Retinal pigment epithelial cell (primary cell): ENCODE measurements at regions not wholly inside any gene's neighbourhood (a gene's known extent, or its start where the extent isn't known, plus 50 kb on each side); places are given as distances from the start of the nearest gene placed in this dataset.

ENCODE experiments used
- DNase-seq: peaks from one replicate; pipeline ENCODE4 v3.0.0-alpha.2; 2010; ENCODE audit warnings: low read depth
- H3K4me3 ChIP-seq: 2 replicates; pipeline ENCODE4 v1.5.1; 2011; ENCODE audit warnings: mild to moderate bottlenecking, low read length, control low read depth, moderate library complexity
- TF ChIP-seq, protein P1 (sequence below): conservative IDR thresholded peaks from 2 replicates; pipeline ENCODE4 v1.5.1; 2011; ENCODE audit warnings: low read depth, low read length, control low read depth, inconsistent platforms

DNA sequence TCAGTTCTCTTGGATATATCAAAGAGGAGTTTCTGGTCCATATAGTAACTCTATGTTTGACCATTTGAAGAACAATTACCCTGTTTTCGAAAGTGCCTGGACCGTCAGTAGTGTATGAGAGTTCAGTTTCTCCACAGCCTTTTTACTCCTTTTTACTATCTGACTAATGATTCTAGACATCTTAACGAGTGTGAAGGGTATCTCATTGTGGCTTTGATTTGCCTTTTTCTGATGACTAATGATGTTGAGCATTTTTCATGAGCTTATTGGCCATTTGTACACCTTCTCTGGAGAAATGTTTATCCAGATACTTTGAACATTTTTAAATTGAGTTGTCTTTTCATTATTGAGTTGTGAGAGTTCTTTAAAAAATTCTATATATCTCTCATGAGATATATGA is 114.9 kb upstream of the ATXN1 start:
- no peak overlapping the region for H3K4me3 ChIP-seq
- DNase-seq: no peak
- TF ChIP-seq, protein P1, sequence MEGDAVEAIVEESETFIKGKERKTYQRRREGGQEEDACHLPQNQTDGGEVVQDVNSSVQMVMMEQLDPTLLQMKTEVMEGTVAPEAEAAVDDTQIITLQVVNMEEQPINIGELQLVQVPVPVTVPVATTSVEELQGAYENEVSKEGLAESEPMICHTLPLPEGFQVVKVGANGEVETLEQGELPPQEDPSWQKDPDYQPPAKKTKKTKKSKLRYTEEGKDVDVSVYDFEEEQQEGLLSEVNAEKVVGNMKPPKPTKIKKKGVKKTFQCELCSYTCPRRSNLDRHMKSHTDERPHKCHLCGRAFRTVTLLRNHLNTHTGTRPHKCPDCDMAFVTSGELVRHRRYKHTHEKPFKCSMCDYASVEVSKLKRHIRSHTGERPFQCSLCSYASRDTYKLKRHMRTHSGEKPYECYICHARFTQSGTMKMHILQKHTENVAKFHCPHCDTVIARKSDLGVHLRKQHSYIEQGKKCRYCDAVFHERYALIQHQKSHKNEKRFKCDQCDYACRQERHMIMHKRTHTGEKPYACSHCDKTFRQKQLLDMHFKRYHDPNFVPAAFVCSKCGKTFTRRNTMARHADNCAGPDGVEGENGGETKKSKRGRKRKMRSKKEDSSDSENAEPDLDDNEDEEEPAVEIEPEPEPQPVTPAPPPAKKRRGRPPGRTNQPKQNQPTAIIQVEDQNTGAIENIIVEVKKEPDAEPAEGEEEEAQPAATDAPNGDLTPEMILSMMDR: no peak

DNA sequence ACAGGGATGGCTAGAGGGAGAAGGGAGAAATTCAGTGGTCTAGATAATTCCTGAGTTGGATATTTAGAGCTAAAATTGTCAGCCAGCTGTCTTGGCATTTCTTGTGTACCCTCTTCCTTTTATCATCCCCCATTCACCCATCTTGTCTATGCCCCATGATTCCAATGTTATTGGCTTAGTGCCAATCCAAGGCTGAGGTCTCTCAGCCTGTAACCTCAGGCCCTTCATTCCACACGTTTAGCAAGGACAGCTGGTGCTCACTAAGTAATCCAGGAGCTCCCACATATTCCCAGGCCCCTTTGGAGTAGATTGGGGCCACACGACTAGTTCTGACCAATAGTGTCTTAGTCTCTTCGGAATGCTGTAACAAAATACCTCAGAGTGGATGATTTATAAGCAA is 112.4 kb upstream of the ATXN1 start:
- no peak for DNase-seq

DNA sequence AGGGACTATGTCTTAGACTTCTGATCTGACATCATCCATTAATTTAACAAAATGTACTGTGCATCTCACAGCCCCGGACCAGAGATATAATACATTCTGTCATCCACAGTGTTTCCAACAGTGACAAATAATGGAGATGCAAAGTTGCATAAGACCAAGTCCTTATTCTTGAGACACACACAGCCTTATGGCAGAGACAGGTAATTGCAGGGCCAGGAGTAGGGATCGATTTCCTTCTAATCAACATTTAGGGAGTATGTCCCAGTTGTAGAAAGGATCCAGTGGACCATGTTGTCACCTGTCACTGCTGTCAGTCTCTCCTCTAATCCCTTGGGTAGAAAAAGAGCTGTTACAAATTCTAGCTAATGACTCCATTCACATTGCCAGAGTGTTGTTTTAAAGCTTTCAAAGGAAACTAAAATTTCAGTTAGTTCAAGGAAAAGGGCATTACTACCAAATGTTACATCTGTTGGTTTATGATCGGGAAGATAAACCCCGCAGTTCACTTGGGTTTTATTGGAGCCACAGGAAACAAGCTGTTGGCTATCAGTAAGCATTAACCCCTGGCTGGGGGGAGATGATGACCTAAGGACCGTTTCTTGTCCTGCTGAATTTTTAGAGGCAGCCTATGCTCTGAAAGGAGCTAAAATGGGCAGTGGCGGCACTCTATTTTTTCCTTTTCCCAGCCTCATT is 111.4 kb upstream of the ATXN1 start:
- no peak overlapping the region for H3K4me3 ChIP-seq
- DNase-seq: no peak
- TF ChIP-seq, protein P1: no peak

More for the DNA sequence above, 112.4 kb upstream of the ATXN1 start:
- H3K4me3 ChIP-seq: no peak overlapping the region
- TF ChIP-seq, protein P1: no peak

DNA sequence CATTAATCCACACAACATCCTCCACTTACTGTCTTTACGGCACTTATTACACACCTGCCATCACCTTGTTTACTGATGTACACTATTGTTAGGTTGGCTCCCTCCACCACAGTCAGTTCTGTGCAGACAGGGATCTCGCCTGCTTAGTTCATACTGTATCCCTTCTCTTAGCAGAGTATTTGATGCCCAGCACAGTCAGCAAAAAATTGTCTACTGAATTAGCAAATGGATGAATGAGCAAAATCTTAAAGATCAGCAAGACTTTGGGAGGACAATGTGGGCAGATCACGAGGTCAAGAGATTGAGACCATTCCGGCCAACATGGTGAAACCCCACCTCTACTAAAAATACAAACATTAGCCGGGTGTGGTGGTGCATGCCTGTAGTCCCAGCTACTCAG is 109.8 kb upstream of the ATXN1 start:
- no peak for DNase-seq

DNA sequence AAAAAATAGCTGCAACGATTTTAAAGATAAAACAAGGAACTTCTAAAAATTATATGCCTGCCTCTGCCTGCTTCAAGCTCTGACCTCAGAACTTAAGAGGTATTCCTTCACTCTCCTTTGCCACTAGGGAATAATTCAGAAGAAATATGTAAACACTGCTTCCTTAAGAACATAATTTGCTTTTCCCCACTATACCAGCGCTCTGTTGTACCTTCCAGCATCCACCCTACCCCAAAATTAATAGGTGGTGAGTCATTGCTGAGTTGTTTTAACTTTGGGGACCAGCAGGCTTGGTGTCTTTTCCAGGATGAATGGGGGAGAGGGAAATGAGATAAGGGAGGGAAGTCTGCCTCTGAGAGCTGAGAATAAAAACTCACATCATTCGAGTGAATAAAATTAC is 107.7 kb upstream of the ATXN1 start:
- TF ChIP-seq, protein P1: no peak
- no peak for DNase-seq

More for the DNA sequence above, 109.8 kb upstream of the ATXN1 start:
- TF ChIP-seq, protein P1: no peak
- H3K4me3 ChIP-seq: no peak overlapping the region

DNA sequence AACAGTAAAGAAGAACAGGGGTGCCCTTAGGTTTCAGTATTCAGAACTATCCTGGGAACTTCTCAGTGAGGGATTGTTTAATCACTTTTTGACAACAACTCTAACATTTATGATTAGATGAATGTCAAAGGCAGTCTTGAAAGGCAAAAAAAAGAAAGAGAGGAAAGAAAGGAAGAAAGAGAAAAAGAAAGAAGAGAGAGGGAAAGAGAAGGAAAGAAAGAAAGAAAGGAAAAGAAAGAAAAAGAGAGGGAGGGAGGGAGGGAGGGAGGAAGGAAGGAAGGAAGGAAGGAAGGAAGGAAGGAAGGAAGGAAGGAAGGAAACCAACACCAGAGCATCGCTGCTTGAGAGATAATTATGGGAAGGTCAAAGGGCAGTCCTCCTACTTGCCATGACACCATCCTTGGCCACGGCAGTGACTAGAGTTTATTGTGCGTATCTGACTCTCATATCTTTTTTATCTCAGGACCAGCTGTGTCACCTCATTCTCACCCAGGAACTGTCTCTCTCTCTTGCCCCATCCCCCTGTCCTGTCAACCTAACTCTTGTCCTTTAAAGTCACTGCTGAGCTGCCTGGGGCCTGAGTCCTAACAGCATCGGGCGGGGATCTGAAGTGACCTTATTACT is 96.8 kb upstream of the ATXN1 start:
- DNase-seq: no peak
- H3K4me3 ChIP-seq: no peak overlapping the region
- TF ChIP-seq, protein P1: no peak

More for the DNA sequence above, 107.7 kb upstream of the ATXN1 start:
- no peak overlapping the region for H3K4me3 ChIP-seq

DNA sequence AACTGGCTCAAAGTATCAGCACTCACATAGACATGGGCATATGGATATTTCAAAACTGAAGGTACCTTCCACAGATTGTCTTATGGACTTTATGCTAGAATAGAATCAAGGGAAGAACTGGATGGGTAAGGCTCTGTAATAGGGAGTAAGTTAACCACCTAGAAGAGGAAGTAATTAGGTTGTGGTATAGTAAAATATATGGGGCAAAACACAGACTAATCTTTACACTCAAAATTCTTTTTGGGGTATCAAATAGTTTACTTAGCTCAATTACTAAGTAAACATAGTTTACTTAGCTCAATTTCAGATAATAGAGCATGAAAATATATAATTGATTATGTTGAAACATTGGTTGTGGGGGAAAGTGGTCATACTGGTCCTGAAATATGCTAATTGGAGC is 94.2 kb upstream of the ATXN1 start:
- no peak for DNase-seq
- TF ChIP-seq, protein P1: no peak
- no peak overlapping the region for H3K4me3 ChIP-seq
